Activated naive CD4-positive, alpha-beta T cell treated with anti-CD3 and anti-CD28 coated beads, Interleukin-2, amount 50 U/mL, for 16 hours (primary cell): ENCODE measurements at regions not wholly inside any gene's neighbourhood (a gene's known extent, or its start where the extent isn't known, plus 50 kb on each side); places are given as distances from the start of the nearest gene placed in this dataset.

Experiments used
- DNase-seq: peaks from one replicate; pipeline ENCODE4 v3.0.0-alpha.2; 2020

DNA sequence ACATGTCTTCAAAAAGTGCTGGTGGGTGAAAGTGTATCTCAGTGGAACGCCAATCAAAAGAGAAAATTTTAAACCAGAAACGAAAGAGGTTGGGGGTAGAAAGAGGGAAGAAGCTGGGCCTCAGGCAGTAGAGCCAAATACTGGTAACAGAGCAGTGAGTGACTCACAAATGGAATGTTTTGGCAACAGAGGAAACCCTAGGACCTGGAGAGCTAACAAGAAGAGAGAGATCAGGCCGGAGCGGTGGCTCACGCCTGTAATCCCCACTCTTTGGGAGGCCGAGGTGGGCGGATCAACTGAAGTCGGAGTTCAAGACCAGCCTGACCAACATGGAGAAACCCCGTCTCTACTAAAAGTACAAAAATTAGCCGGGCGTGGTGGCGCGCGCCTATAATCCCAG is 450.8 kb upstream of the NAALADL2 start:
- no peak for DNase-seq

DNA sequence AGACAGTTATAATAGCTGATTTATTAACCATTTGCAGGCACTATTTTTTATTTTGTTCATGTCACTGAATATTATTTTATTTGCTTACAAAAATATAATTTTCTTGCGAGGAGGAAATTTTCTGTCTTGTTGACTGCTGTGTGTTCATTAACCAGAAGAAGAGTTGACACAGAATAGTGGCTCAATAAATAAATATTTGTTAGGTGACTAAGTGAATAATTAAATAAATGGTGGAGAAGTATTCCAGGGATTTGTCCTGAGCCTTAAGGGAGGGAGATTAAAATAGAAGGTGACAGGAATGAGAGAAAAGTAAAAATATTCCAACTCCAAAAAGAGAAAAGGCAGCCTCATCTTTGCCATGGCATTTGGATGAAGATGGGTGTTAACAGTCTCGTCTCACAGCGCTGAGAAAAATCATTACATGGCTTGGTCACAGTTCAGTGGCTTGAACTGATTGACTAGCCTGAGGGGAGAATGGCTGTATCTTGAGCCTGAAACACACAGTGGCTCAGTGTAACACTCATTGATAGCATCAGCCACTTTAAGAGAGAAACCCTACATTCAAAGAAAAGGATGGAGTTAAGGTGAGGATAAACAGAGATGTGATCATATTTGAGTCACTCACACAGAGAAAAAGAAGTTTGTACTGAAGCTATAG is 449.9 kb upstream of the NAALADL2 start:
- no peak for DNase-seq

DNA sequence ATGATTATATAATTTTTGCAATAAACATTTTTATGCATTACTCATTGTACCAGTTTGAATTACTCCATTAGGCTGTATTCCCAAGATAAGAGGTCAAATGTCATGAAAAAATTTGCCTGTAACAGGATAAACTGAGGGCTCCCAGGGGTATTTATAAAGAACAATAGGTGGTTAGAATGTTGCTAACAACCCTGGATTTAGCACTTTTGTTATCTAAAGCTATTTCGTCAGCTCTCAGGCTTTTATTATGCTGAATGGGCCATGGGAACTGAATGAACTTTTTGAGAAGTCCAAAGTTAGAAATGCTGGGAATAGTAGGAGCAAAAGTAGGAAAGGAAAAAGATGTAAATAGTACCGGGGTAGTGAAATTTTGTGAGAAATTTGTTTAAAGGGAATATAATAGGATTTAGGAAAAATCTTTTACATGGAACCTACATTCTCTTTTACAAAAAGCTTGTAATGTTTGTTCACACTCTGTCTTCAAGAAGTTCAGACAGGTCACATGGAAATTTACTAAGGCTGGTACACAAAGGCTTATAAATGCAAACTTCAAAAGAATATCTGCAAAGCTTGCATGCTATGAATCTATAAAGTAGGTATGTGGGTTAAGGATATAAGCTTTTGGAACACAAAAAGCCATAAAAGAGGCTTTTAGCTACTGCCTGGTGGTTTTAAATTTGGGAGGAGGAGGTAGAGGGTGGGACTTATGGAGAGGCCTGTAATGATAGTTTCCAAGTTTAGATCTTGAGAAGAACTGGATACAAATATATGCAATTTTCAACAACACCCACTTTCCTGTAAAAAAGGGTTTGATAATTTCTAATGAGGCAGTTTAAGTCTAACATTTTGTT is 445.8 kb upstream of the NAALADL2 start:
- DNase-seq, result no peak

DNA sequence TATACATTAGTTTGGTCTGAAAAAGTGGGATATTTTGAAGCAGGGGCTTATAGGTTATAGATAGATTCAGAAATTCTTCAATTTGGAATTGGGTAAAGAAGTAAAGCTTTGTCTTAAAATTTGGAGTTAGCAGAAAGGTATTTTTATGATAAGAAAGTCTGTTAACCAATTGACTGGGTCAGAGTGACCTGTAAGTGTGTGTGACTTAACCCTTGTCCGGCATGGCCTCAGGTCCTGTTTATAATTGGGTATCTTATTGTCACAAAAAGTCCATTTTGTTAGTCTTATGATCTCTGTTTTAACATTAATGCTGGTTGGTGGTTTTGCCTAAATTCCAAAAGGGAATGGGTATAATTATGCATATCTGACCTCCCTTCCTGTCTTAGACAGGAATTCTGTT is 444.2 kb upstream of the NAALADL2 start:
- no peak for DNase-seq

DNA sequence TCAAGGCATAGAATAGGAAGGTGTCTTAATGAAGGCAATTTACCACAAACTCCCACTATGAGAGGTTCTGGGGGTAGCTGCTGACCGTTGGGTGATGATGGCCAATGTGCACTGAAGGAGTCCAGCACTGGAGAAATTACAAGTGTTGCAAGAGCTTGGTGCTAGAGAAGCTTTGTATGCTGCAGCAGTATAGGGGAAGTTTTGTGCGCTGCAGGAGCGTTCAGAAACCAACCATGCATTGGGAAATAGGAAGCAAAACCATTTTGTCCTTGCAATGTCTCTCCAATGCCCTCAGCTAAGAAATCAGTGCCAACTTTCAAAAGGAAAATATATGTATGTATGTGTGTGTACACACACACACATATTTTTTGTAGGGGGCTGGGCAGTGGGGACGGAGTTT is 441.6 kb upstream of the NAALADL2 start:
- DNase-seq, result no peak

DNA sequence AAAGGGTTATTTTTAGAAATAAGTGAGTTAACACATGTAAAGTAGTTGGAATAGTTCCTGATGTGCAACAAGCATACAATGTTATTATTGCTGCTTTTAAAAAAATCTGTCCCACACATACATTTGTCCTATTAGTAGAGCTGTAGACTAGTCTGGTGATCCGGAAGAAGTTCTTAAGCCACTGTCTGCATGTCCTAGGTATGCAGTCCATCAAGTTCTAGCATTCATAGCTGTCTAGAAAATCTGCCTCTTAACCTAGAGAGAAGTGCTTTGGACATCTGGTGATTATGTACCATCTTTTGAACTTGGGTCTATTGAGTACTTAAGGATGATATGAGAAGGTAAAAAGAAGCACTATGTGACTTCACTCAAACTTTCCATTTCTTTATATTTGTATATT is 439.9 kb upstream of the NAALADL2 start:
- no peak for DNase-seq

DNA sequence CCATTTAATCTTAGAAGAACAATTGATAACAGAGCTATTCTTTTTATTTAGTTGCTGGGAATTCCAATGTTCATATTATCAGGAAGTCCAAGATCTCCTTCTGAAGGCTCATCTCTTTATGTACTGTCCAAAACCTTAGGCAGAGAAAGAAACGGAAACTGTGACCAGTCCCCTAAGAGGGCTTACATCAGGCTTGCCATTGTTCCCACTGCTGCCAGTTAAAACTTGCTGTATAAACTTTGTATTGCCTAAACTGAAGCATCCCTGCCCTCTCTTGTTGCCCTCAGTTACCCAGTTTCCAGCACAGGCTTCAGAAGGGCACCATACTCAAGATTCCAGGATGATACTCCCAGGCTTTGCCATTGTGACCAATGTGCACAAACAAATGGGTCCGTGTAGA is 435.2 kb upstream of the NAALADL2 start:
- no peak for DNase-seq

DNA sequence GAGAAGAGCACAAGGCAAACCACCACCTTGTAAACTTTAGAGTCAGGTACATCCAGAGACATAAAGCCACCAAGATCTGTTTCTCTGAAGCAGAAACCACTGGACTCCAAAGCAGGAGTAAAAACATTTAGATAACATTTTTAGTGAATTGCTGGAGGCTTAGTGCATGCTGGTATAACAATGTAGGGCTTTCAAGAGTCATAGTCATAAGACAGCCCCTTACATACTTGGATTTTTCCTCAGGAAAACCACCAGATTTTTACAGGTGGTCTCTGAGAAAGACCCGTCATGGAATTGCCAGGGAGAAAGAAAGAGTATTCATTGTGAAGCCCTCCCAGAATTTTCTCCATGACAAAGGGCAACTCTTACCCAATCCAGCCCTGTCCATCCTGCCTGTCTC is 434.5 kb upstream of the NAALADL2 start:
- DNase-seq, result no peak

DNA sequence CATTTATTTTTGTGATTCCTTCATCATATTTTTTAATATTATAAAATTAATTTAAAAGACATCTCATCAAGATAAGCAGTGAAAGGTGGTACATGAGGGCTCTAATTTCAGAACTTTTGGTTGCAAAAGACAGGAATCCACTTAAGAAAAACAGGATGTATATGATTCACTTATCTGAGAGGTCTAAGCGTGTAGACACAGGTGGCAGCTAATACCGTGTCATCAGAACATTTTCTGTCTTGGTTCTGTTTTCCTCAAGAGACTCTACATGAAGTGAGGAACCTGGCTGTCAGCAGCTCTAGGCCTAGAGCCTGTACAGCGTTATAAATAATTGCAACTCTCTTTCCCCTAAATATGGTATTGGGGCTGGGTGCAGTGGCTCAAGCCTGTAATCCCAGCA is 433.7 kb upstream of the NAALADL2 start:
- DNase-seq, result no peak

DNA sequence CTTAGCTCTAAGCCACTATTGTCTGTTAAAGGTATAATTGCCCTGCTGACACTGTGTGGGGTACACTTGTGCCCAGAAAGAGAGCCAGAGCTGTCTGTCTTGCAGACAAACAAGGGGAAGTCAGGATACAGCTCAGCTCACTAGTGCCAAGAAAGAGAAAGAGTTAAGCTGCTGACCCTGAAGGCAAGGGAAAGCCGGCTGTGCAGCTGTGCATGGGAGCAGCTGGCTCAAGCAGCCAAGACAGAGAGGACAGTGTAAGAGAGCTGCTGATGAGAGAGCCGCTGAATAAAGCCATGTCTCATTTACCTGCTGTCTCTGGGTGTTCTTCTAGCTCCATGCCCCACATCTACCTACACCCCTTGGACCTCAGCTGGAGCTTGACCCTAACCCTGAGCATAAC is 428.1 kb upstream of the NAALADL2 start:
- no peak for DNase-seq

DNA sequence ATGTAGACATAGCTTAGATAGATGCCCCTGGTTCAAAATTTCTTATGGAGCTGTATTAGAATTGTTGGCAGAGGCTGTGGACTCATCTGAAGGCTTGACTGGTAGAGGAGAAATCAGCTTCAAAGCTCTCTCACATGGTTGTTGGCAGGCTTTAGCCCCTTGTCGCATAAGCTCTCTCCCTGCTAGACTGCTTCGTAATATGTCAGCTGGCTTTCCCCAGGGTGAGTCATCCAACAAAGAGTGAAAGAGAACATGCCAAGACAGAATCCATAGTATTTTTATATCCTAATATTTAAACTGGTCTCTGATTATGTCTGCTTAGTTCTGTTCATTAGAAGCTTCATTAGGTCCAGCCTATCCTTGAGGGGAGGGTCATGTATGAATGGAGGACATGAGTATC is 427.4 kb upstream of the NAALADL2 start:
- no peak for DNase-seq

DNA sequence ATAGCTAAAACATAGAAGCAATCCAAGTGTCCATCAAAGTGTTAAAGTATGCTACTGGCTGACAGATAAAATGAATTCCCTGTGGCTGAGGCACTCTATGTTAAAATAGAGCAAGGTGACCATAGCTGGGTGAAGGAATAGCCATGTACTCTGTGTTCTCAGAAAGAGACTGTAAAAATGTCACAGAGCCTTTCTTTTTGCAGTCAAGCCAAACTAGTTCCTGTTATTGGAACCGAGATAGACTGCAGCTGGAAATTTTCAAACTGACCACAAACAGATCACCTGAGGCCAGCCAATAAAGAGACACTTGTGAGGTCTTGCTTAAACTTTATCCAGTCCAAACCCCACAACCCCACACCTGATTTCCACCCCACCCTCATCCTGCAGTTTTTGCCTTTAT is 422.8 kb upstream of the NAALADL2 start:
- no peak for DNase-seq

DNA sequence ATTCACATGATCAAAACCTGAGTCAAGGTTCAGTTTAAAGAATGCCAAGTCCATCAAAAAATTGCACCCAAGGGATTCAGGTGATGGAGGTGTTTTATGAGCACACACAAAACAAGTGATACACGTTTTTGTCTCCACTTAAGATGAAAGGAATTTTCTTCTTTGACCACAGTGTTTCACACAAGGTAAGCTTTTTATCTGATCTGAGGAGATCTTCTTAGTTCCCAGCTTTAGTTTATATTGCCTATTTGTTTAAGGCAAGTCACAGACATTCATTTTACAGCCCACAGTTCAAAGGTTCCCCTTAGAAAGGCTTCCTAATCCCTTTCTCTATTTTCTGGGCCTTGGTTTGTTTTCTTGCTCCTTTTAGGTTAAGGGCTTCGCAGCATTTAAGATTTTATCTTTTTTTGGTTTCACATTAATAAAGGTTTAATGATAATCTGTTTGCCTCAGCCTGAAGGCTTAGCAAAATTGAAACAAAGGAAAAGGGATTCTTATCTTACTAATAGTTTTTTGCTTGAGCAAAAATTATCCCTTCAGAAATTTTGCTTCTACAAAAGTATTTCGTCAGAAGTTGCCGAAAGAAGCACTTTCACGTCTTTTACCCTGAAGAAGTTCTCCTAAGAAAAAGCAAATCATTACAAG is 420.5 kb upstream of the NAALADL2 start:
- no peak for DNase-seq

DNA sequence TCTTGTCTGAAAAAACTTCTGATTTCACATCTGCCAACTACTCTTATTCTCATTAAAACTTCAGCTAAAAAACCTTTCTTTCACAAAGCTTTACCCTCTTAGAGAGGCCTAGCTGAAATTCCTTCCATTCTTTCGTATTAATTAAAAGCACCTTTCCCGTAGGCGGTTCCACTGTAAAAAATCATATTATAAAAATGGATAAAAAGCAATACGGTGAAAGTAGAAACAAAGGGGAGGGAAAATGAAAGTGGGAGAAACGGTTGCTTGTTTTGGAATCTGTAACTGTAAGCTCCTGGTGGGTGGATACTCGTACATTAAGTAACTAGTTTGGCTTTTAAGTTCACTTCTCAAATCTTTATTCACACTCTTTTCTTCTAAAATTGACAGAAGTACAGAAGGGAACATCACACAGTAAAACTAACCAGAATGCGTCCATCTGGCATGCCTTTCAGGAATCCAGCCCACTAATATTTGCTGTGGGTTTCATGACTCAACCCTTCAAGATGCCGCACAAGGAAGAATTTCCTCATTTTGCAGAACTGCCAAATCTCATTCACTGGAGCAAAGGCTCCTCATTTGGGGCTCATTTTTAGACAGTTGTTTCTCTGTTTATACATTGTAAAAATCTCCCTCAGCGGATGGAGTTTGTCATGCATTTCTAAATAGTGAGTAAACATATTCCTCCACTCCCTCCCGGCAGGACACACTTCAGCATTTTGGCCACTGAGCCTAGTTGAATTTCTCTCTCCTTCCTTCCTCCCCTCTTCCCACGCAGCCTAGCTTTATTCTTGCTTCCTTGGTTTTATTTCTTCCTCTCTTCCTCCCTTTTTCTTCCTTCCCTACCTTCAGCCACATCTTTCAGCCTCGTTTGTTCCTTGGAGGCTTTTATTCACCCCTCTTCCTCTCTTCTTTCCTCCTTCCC is 419.5 kb upstream of the NAALADL2 start:
- DNase-seq, result no peak

DNA sequence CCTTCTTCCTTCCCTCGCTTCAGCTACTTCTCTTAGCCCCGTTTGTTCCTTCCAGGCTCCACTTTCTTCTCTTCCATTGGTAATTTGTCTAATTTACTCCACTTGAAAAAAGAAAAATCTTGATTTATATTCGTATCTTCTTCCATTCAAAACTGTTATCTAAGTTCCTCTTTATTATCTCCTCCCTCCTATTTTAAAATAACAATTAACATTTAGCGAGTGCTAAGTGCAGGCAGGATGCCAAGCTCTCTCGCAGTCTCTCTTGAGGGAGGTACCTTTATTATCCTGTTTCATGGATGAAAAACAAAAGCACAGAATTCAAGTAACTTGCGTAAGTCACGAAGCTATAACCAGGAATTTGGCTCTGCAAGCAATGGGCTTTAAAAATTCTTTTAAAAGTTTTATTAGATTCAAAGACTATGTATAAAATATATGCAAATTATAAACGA is 418.9 kb upstream of the NAALADL2 start:
- no peak for DNase-seq

DNA sequence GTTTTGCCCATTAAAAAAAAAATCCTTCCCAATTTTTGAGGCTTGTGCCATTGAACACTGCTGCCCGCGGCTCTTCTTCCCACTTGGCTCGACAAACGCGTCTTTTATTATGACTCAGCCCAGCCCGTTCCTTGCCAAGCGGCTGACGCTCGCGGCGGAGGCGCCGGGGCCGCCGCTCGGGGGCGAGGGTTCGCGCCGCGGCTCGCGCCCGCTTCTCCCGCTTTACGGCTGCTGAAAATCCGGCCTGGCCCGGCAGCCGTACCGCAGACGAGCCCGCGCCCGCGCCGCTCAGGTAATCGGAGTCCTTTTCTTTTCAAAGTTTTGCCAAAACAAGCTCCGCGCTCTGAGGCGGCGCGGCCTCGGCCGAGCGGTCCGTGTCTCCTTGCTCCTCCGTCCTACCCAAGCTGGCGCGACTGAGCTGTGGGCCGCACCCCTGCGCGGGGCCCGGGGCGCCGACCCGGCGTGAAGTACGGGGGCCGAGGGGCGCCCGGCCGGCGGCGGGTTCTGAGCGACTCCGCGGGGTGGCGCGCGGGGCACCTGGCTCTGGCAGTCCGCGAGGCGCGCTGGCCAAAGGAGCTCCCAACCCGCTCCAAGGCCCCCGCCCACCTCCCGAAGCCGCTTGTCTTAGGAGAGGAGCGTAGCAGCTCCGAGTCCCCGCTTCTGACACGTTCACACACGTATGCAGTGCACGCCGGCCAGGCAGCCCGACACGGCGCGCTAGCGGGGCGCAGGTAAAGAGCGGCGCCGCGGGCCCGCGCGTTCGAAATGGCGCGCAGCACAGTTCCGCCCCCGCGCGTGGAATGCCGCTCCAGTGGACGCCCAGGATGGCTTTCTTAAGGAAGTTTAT is 418.2 kb upstream of the NAALADL2 start:
- DNase-seq, result peak; percentile 50

DNA sequence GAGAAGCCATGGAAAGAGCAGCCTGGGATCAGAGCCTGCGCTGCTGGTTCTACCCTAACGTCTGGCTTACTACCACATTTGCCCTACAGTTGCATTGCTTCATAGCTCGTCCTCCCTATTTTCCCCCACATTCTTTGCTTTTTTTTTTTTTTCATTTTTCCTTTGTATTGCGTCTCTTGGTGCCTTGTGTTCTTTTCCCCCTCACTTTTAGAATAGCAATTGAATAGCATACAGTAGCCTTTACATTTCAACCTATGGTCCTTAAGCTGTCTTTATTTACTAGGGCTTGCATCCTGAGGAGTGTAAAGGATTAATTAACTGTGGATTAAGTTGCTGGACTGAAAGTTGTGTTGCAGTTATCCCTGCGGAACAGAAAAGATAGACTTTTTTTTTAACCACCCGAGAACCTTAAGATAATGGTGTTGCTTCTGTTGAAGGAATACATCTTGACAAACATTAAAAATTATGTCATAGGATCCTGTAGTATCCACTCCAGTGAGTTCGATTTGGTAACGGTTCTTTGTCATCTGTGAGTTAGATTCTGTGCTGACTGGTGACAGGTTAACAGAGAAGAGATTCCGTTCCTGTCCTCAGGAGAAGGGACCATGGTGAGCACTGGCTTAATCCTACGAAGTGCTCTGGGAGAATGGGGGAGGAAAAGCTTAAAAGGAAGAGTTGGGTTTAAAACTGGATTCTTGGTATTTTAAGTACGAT is 417.4 kb upstream of the NAALADL2 start:
- no peak for DNase-seq

DNA sequence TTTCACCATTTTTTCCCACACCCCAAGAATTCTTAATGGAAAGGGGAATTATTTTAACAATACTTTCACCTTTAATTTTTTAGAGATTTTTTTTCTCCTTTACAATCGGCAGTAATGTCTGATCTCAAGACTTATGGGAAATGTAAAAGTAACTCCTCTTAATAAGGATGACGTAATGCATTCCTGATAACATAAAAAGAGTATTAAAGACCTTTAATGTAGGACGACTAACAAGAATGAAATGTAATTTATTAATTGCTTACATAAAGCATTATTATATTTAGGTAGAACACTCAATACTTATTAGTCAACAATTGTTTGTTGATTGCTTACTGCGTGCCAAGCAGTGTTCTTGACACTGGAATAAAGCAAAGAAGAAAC is 416.8 kb upstream of the NAALADL2 start:
- no peak for DNase-seq

DNA sequence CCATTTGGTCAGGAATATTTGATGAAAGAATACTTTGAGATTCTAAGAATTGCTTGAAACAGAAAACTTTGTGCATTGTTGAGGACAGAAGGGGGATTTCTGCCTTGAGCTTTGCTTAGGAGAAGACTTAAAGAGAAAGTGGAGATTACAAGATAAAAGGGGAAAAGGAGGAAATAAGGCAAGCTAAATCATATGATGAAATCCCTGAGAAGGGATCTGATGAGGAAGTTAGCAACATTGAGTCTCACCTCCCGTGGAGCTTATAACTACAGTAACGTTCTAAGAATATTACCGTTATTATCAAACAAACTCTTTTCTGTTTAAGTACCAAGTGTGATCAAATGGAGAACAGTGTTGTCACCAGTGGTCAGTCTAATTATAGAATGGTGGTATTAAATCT is 414.7 kb upstream of the NAALADL2 start:
- DNase-seq, result no peak

DNA sequence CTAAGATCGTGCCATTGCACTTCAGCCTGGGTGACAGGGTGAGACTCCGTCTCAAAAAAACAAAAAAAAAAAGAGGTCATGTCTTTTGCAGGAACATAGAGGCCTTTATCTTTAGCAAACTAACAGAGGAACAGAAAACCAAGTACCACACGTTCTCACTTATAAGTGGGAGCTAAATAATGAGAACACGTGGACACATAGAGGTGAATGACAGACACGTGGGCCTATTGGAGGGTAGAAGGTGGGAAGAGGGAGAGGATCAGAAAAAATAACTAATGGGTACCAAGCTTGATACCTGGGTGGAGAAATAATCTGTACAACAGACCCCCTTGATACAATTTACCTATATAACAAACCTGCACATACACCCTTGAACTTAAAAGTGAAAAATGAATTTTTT is 401.4 kb upstream of the NAALADL2 start:
- no peak for DNase-seq

DNA sequence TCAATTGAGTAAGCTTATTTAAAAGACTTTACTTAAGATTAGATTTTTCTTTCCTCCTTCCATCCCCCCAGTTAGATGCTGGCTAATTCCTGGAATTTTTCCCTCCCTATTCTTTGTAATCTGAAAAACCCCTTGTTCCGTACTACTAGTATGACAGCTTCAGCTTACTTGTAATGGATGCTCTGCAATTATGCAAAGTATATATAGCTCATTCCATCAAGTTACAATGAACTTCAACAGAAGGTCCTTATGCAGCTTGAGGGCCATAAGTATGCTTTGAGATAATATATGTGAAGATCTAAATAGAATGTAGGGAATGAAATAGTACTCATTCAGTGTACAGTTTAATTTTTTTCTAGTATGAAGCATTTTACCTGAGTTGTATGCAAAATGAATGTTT is 398.3 kb upstream of the NAALADL2 start:
- DNase-seq, result no peak
